AG10803 (cell line): ENCODE measurements at regions not wholly inside any gene's neighbourhood (a gene's known extent, or its start where the extent isn't known, plus 50 kb on each side); places are given as distances from the start of the nearest gene placed in this dataset.
"Not testable (repeated sequence)": the region's sequence is repeated elsewhere in the genome, so short reads cannot be mapped to it uniquely, and the experiment has no call there.

ENCODE experiments used
- DNase-seq: peaks from one replicate; pipeline ENCODE4 v3.0.0; 2010; ENCODE audit warnings: low read depth
- H3K4me3 ChIP-seq: 2 replicates; pipeline ENCODE4 v1.5.1; 2011; ENCODE audit warnings: mild to moderate bottlenecking, low read length, control low read depth
- CTCF ChIP-seq: conservative IDR thresholded peaks from 2 replicates; pipeline ENCODE4 v1.5.1; 2011; ENCODE audit warnings: mild to moderate bottlenecking, low read length, control low read depth, inconsistent platforms

- no peak for TF ChIP-seq CTCF
- H3K4me3 ChIP-seq, result no peak overlapping the region
- no peak for DNase-seq
Measured at GRCh38 chr1:34363915-34364314, 187.2 kb downstream of the C1orf94 start.

GRCh38 chr1:34364376-34364775 is 187.7 kb downstream of the C1orf94 start:
- no peak for TF ChIP-seq CTCF
- DNase-seq, result no peak

GRCh38 chr1:34365295-34365694 is 188.6 kb downstream of the C1orf94 start:
- DNase-seq, result no peak

More at GRCh38 chr1:34364376-34364775, 187.7 kb downstream of the C1orf94 start:
- H3K4me3 ChIP-seq, result no peak overlapping the region

GRCh38 chr1:34366875-34367624 is 190.3 kb downstream of the C1orf94 start:
- DNase-seq, result no peak
- TF ChIP-seq CTCF, result no peak
- no peak overlapping the region for H3K4me3 ChIP-seq

More at GRCh38 chr1:34365295-34365694, 188.6 kb downstream of the C1orf94 start:
- H3K4me3 ChIP-seq, result no peak overlapping the region
- no peak for TF ChIP-seq CTCF

- DNase-seq, result no peak
- no peak overlapping the region for H3K4me3 ChIP-seq
- TF ChIP-seq CTCF, result no peak
Measured at GRCh38 chr1:34367954-34368353, 191.2 kb downstream of the C1orf94 start.

- DNase-seq, result no peak
- no peak overlapping the region for H3K4me3 ChIP-seq
- no peak for TF ChIP-seq CTCF
Measured at GRCh38 chr1:34369701-34370455, 193.2 kb downstream of the C1orf94 start.

- DNase-seq, result no peak
- no peak for TF ChIP-seq CTCF
- no peak overlapping the region for H3K4me3 ChIP-seq
Measured at GRCh38 chr1:34370748-34371147, 194.0 kb downstream of the C1orf94 start.

- not testable (repeated sequence) for DNase-seq, H3K4me3 ChIP-seq
Measured at GRCh38 chr1:34371179-34371578, 194.5 kb downstream of the C1orf94 start.
